ENCODE measurements at regions not wholly inside any gene's neighbourhood (a gene's known extent, or its start where the extent isn't known, plus 50 kb on each side); places are given as distances from the start of the nearest gene placed in this dataset.

- H3K9me3 ChIP-seq (ENCODE audit: control insufficient read depth, low read depth, low read length), result no peaks in the 10 kb centered on the region
- no peaks in the 10 kb centered on the region for H3K36me3 ChIP-seq (ENCODE audit: control insufficient read depth in 2 of 2, extremely low read depth in 1 of 2, insufficient read depth in 2 of 2, low read length in 2 of 2)
- H3K79me2 ChIP-seq (ENCODE audit: control insufficient read depth, insufficient read depth, low read length), result no peaks in the 10 kb centered on the region
- no peaks in the 10 kb centered on the region for H3K27me3 ChIP-seq (ENCODE audit: control insufficient read depth, extremely low read depth, insufficient read depth, low read length)
- H3K4me2 ChIP-seq (ENCODE audit: control insufficient read depth, extremely low read depth, insufficient read depth, low read depth, low read length), result no peak overlapping the region
- DNase-seq (ENCODE audit: low read depth, low spot score) (no peak), FAIRE-seq (no peak)
- dilution Hi-C loops (cut with MboI; ENCODE audit: extremely low pct_ligation_motif_present, low sequenced_read_pairs), result no loop called here
- H3K4me1 ChIP-seq (ENCODE audit: control insufficient read depth, extremely low read depth, insufficient read depth, low read length), result no peaks in the 10 kb centered on the region
- H4K20me1 ChIP-seq (ENCODE audit: control insufficient read depth, extremely low read depth, insufficient read depth, low read length), result no peaks in the 10 kb centered on the region
- H3K27ac ChIP-seq (ENCODE audit: control insufficient read depth, insufficient read depth, low read length), result no peak overlapping the region
- H3K4me3 ChIP-seq (ENCODE audit: control insufficient read depth in 2 of 3, extremely low read depth in 1 of 3, insufficient read depth in 2 of 3, low read depth in 1 of 3, low read length in 3 of 3), result no peak overlapping the region
- no peaks in the 10 kb centered on the region for H3K9me1 ChIP-seq (ENCODE audit: control insufficient read depth, extremely low read depth, insufficient read depth, low read length)
- H3K9ac ChIP-seq (ENCODE audit: control insufficient read depth, extremely low read depth, insufficient read depth, low read length), result no peak overlapping the region
- no peak for TF ChIP-seq EZH2 (IDR thresholded peaks at IDR 0.05; ENCODE audit: low read length)
- no peak for TF ChIP-seq CTCF (optimal IDR thresholded peaks at IDR 0.05 in 1 of 3, IDR thresholded peaks at IDR 0.05 in 1 of 3, conservative IDR thresholded peaks at IDR 0.05 in 1 of 3; ENCODE audit: extremely low read depth in 1 of 3, insufficient read depth in 2 of 3, low read length in 3 of 3)
- H2AFZ ChIP-seq (ENCODE audit: control insufficient read depth, low read length), result no peak overlapping the region
Observed at GRCh38 chr9:13868336-13868735, 445.6 kb downstream of the NFIB start.

- dilution Hi-C loops (cut with MboI; ENCODE audit: extremely low pct_ligation_motif_present, low sequenced_read_pairs), result no loop called here
- Histone ChIP-seq H3K4me3 (ENCODE audit: control insufficient read depth in 2 of 3, extremely low read depth in 1 of 3, insufficient read depth in 2 of 3, low read depth in 1 of 3, low read length in 3 of 3) (no peak overlapping the region), H3K9me3 (ENCODE audit: control insufficient read depth, low read depth, low read length) (no peaks in the 10 kb centered on the region), H3K27ac (ENCODE audit: control insufficient read depth, insufficient read depth, low read length) (no peak overlapping the region), H3K79me2 (ENCODE audit: control insufficient read depth, insufficient read depth, low read length) (no peaks in the 10 kb centered on the region), H3K4me2 (ENCODE audit: control insufficient read depth, extremely low read depth, insufficient read depth, low read depth, low read length) (no peak overlapping the region), H3K9me1 (ENCODE audit: control insufficient read depth, extremely low read depth, insufficient read depth, low read length) (no peaks in the 10 kb centered on the region), H3K27me3 (ENCODE audit: control insufficient read depth, extremely low read depth, insufficient read depth, low read length) (no peaks in the 10 kb centered on the region), H3K9ac (ENCODE audit: control insufficient read depth, extremely low read depth, insufficient read depth, low read length) (no peak overlapping the region), H3K36me3 (ENCODE audit: control insufficient read depth in 2 of 2, extremely low read depth in 1 of 2, insufficient read depth in 2 of 2, low read length in 2 of 2) (no peaks in the 10 kb centered on the region), H4K20me1 (ENCODE audit: control insufficient read depth, extremely low read depth, insufficient read depth, low read length) (no peaks in the 10 kb centered on the region), H3K4me1 (ENCODE audit: control insufficient read depth, extremely low read depth, insufficient read depth, low read length) (no peaks in the 10 kb centered on the region), H2AFZ (ENCODE audit: control insufficient read depth, low read length) (no peak overlapping the region)
- DNase-seq (ENCODE audit: low read depth, low spot score) (no peak), FAIRE-seq (no peak)
- TF ChIP-seq CTCF (optimal IDR thresholded peaks at IDR 0.05 in 1 of 3, IDR thresholded peaks at IDR 0.05 in 1 of 3, conservative IDR thresholded peaks at IDR 0.05 in 1 of 3; ENCODE audit: extremely low read depth in 1 of 3, insufficient read depth in 2 of 3, low read length in 3 of 3) (no peak), EZH2 (IDR thresholded peaks at IDR 0.05; ENCODE audit: low read length) (no peak)
Observed at GRCh38 chr9:13865869-13866268, 448.1 kb downstream of the NFIB start.

Measured in keratinocyte (primary cell).